SK-N-SH treated with all-trans-retinoic acid at 6 μM for 48 hours (cell line): ENCODE measurements at regions not wholly inside any gene's neighbourhood (a gene's known extent, or its start where the extent isn't known, plus 50 kb on each side); places are given as distances from the start of the nearest gene placed in this dataset.

ENCODE experiments used
- ATAC-seq: fragments of 200-7000 bp; cut with Tn5 transposase; 3 replicates; pipeline ENCODE4 v1.9.1; 2020; ENCODE audit warnings: mild to moderate bottlenecking, moderate library complexity
- ARNTL ChIP-seq: fragments of 450-650 bp; formaldehyde crosslinking; IDR thresholded peaks from 2 replicates; pipeline ENCODE4 v1.5.0; 2020; ENCODE audit warnings: low read depth, mild to moderate bottlenecking, moderate library complexity, borderline replicate concordance
- BACH2 ChIP-seq: fragments of 250-450 bp; sonication (Bioruptor Pico); IDR thresholded peaks from 2 replicates; pipeline ENCODE4 v1.9.0; 2021; ENCODE audit warnings: mild to moderate bottlenecking, borderline replicate concordance
- CREB5 ChIP-seq: fragments of 250-450 bp; sonication (Bioruptor Pico); IDR thresholded peaks from 2 replicates; pipeline ENCODE4 v1.5.1; 2020; ENCODE audit warnings: low read depth, mild to moderate bottlenecking, moderate library complexity
- CSDC2 ChIP-seq: fragments of 250-450 bp; sonication (Bioruptor Pico); IDR thresholded peaks from 2 replicates; pipeline ENCODE4 v1.5.0; 2020; ENCODE audit warnings: mild to moderate bottlenecking, moderate library complexity
- ESRRG ChIP-seq: fragments of 250-450 bp; sonication (Bioruptor Pico); IDR thresholded peaks from 2 replicates; pipeline ENCODE4 v1.6.1; 2021; ENCODE audit warnings: mild to moderate bottlenecking
- GLIS3 ChIP-seq: fragments of 250-450 bp; sonication (Bioruptor Pico); IDR thresholded peaks from 2 replicates; pipeline ENCODE4 v1.5.0; 2020; ENCODE audit warnings: mild to moderate bottlenecking, moderate library complexity
- ISL1 ChIP-seq: fragments of 250-450 bp; sonication (Bioruptor Pico); IDR thresholded peaks from 2 replicates; pipeline ENCODE4 v2.1.2; 2022; ENCODE audit warnings: mild to moderate bottlenecking, moderate library complexity
- OSR1 ChIP-seq: fragments of 250-450 bp; sonication (Bioruptor Pico); IDR thresholded peaks from 2 replicates; pipeline ENCODE4 v1.8.0; 2022; ENCODE audit warnings: moderate library complexity, mild to moderate bottlenecking, inconsistent platforms
- PATZ1 ChIP-seq: fragments of 250-450 bp; sonication (Bioruptor Pico); IDR thresholded peaks from 2 replicates; pipeline ENCODE4 v1.8.0; 2020; ENCODE audit warnings: mild to moderate bottlenecking, moderate library complexity, borderline replicate concordance
- POU6F1 ChIP-seq: fragments of 250-450 bp; sonication (Bioruptor Pico); IDR thresholded peaks from 2 replicates; pipeline ENCODE4 v1.8.0; 2021; ENCODE audit warnings: low read depth, mild to moderate bottlenecking, moderate library complexity, borderline replicate concordance
- PPARA ChIP-seq: fragments of 250-450 bp; sonication (Bioruptor Pico); IDR thresholded peaks from 2 replicates; pipeline ENCODE4 v1.5.0; 2020; ENCODE audit warnings: mild to moderate bottlenecking, borderline replicate concordance
- RARB ChIP-seq: fragments of 250-450 bp; sonication (Bioruptor Pico); IDR thresholded peaks from 2 replicates; pipeline ENCODE4 v1.8.0; 2021; ENCODE audit warnings: mild to moderate bottlenecking, moderate library complexity
- SNAI2 ChIP-seq: fragments of 250-450 bp; sonication (Bioruptor Pico); IDR thresholded peaks from 2 replicates; pipeline ENCODE4 v1.5.0; 2020; ENCODE audit warnings: mild to moderate bottlenecking, moderate library complexity
- TCF4 ChIP-seq: fragments of 250-450 bp; sonication (Bioruptor Pico); IDR thresholded peaks from 2 replicates; pipeline ENCODE4 v1.8.0; 2021; ENCODE audit warnings: mild to moderate bottlenecking, moderate library complexity, borderline replicate concordance
- TOX ChIP-seq: fragments of 250-450 bp; sonication (Bioruptor Pico); IDR thresholded peaks from 2 replicates; pipeline ENCODE4 v1.8.0; 2021; ENCODE audit warnings: mild to moderate bottlenecking, moderate library complexity, borderline replicate concordance
- ZFP3 ChIP-seq: fragments of 250-450 bp; sonication (Bioruptor Pico); IDR thresholded peaks from 2 replicates; pipeline ENCODE4 v1.5.0; 2020; ENCODE audit warnings: mild to moderate bottlenecking, moderate library complexity
- ZFP30 ChIP-seq: fragments of 450-650 bp; formaldehyde crosslinking; IDR thresholded peaks from 2 replicates; pipeline ENCODE4 v1.5.0; 2022; ENCODE audit warnings: mild to moderate bottlenecking, moderate library complexity
- ZNF565 ChIP-seq: fragments of 450-650 bp; formaldehyde crosslinking; conservative IDR thresholded peaks from 2 replicates; pipeline ENCODE4 v1.5.0; 2020; ENCODE audit warnings: low read depth, mild to moderate bottlenecking, moderate library complexity
- ZNF70 ChIP-seq: fragments of 450-650 bp; formaldehyde crosslinking; IDR thresholded peaks from 2 replicates; pipeline ENCODE4 v1.5.0; 2020; ENCODE audit warnings: mild to moderate bottlenecking, moderate library complexity
- ZNF8 ChIP-seq: fragments of 450-650 bp; formaldehyde crosslinking; IDR thresholded peaks from 2 replicates; pipeline ENCODE4 v1.5.0; 2020; ENCODE audit warnings: mild to moderate bottlenecking, moderate library complexity

- no peak for ATAC-seq
- TF ChIP-seq ARNTL (CRISPR knock-in tag) (no peak), PATZ1 (CRISPR knock-in tag) (no peak), ZFP3 (CRISPR knock-in tag) (no peak)
These were observed 191.8 kb upstream of the SEMA3C start for GRCh38 chr7:81110673-81111072.

- ATAC-seq = no peak
- TF ChIP-seq ZNF565 (no peak), ARNTL (CRISPR knock-in tag) (no peak), TOX (CRISPR knock-in tag) (no peak), CSDC2 (CRISPR knock-in tag) (no peak), ZNF70 (CRISPR knock-in tag) (no peak), SNAI2 (CRISPR knock-in tag) (no peak), TCF4 (no peak), OSR1 (CRISPR knock-in tag) (no peak), CREB5 (CRISPR knock-in tag) (no peak)
These were observed 179.4 kb upstream of the SEMA3C start for GRCh38 chr7:81098213-81098612.

GRCh38 chr7:81094952-81095351 lies 176.1 kb upstream of the SEMA3C start:
- TF ChIP-seq ZFP30 (CRISPR knock-in tag) (no peak), ESRRG (no peak), BACH2 (CRISPR knock-in tag) (no peak)
- ATAC-seq = no peak

GRCh38 chr7:81081616-81082015 lies 162.8 kb upstream of the SEMA3C start:
- no peak for TF ChIP-seq POU6F1 (CRISPR knock-in tag)
- TF ChIP-seq, all 23 proteins: peak for 0

GRCh38 chr7:81080553-81080952 lies 161.7 kb upstream of the SEMA3C start:
- TF ChIP-seq ZFP3 (CRISPR knock-in tag) (no peak), TOX (CRISPR knock-in tag) (no peak), ZFP30 (CRISPR knock-in tag) (no peak), PPARA (CRISPR knock-in tag) (no peak), PATZ1 (CRISPR knock-in tag) (no peak), ZNF70 (CRISPR knock-in tag) (no peak), SNAI2 (CRISPR knock-in tag) (no peak)
- TF ChIP-seq, all 23 proteins: peak for 0
- no peak for ATAC-seq

More at GRCh38 chr7:81081616-81082015, 162.8 kb upstream of the SEMA3C start:
- no peak for ATAC-seq

GRCh38 chr7:81079746-81080145 lies 160.9 kb upstream of the SEMA3C start:
- TF ChIP-seq ZNF8 (no peak), GLIS3 (CRISPR knock-in tag) (no peak), POU6F1 (CRISPR knock-in tag) (no peak), ARNTL (CRISPR knock-in tag) (no peak), CREB5 (CRISPR knock-in tag) (no peak), ZFP30 (CRISPR knock-in tag) (no peak), ZFP3 (CRISPR knock-in tag) (no peak), PPARA (CRISPR knock-in tag) (no peak), ZNF565 (no peak), ISL1 (CRISPR knock-in tag) (no peak), BACH2 (CRISPR knock-in tag) (no peak), SNAI2 (CRISPR knock-in tag) (no peak), ZNF70 (CRISPR knock-in tag) (no peak), TOX (CRISPR knock-in tag) (no peak), CSDC2 (CRISPR knock-in tag) (no peak), RARB (CRISPR knock-in tag) (no peak), ESRRG (no peak)
- ATAC-seq = no peak
